WERI-Rb-1 (cell line): ENCODE measurements at regions not wholly inside any gene's neighbourhood (a gene's known extent, or its start where the extent isn't known, plus 50 kb on each side); places are given as distances from the start of the nearest gene placed in this dataset.
"Not testable (repeated sequence)": the region's sequence is repeated elsewhere in the genome, so short reads cannot be mapped to it uniquely, and the experiment has no call there.

Source experiments
- DNase-seq: peaks from one replicate; pipeline ENCODE4 v3.0.0-alpha.2; 2020
- H3K27ac ChIP-seq: fragments of 250-450 bp; sonication (Bioruptor Pico); 2 replicates; pipeline ENCODE4 v1.5.1; 2020; ENCODE audit warnings: mild to moderate bottlenecking, moderate library complexity
- H3K27me3 ChIP-seq: fragments of 250-450 bp; sonication (Bioruptor Pico); 2 replicates; pipeline ENCODE4 v1.5.1; 2021; ENCODE audit warnings: mild to moderate bottlenecking, low read depth, moderate library complexity; ENCODE audit not compliant: insufficient read depth, severe bottlenecking
- H3K36me3 ChIP-seq: fragments of 250-450 bp; sonication (Bioruptor Pico); 2 replicates; pipeline ENCODE4 v1.5.1; 2020; ENCODE audit warnings: mild to moderate bottlenecking, moderate library complexity
- H3K4me3 ChIP-seq: 2 replicates; pipeline ENCODE4 v1.5.1; 2011; ENCODE audit warnings: low read depth, mild to moderate bottlenecking, control low read depth, low read length
- H3K9me3 ChIP-seq: fragments of 250-450 bp; sonication (Bioruptor Pico); 2 replicates; pipeline ENCODE4 v1.5.1; 2021; ENCODE audit warnings: mild to moderate bottlenecking, moderate library complexity; ENCODE audit not compliant: severe bottlenecking
- CTCF ChIP-seq: IDR thresholded peaks from 2 replicates; pipeline ENCODE4 v1.5.1; 2011; ENCODE audit warnings: low read depth, mild to moderate bottlenecking, control low read depth, inconsistent platforms, low read length

GRCh38 chr19:27828829-27829228 lies 1384.1 kb downstream of the UQCRFS1 start:
- Histone ChIP-seq H3K36me3 (no peaks in the 10 kb centered on the region), H3K27ac (no peak overlapping the region), H3K4me3 (no peak overlapping the region), H3K27me3 (no peaks in the 10 kb centered on the region), H3K9me3 (no peaks in the 10 kb centered on the region)
- no peak for TF ChIP-seq CTCF
- DNase-seq: no peak

DNA sequence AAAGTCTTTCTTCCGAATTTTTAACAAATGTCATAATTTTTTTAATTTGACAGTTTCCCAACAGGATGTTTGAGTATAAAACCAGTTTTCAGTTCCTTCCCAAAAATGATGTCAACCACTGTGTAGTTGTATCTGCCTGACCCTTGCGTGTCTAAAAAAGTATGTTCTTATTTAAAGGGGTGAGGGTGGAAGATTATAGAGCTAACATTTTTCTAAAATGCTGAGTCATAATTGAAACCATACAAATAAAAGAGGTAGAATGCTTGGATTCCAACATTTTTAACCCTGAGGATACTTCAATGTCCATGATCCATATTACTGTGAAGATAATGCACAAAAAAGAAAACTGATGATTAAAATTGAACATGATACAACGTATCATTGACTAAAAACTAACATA lies 1388.8 kb downstream of the UQCRFS1 start:
- H3K27ac ChIP-seq: no peak overlapping the region
- DNase-seq: no peak
- H3K9me3 ChIP-seq: no peaks in the 10 kb centered on the region
- TF ChIP-seq CTCF: no peak
- no peaks in the 10 kb centered on the region for H3K36me3 ChIP-seq
- no peaks in the 10 kb centered on the region for H3K27me3 ChIP-seq
- H3K4me3 ChIP-seq: no peak overlapping the region

GRCh38 chr19:27822336-27822735 lies 1390.6 kb downstream of the UQCRFS1 start:
- Histone ChIP-seq H3K27ac (no peak overlapping the region), H3K4me3 (no peak overlapping the region), H3K9me3 (no peaks in the 10 kb centered on the region), H3K27me3 (no peaks in the 10 kb centered on the region), H3K36me3 (no peaks in the 10 kb centered on the region)
- no peak for DNase-seq
- no peak for TF ChIP-seq CTCF

DNA sequence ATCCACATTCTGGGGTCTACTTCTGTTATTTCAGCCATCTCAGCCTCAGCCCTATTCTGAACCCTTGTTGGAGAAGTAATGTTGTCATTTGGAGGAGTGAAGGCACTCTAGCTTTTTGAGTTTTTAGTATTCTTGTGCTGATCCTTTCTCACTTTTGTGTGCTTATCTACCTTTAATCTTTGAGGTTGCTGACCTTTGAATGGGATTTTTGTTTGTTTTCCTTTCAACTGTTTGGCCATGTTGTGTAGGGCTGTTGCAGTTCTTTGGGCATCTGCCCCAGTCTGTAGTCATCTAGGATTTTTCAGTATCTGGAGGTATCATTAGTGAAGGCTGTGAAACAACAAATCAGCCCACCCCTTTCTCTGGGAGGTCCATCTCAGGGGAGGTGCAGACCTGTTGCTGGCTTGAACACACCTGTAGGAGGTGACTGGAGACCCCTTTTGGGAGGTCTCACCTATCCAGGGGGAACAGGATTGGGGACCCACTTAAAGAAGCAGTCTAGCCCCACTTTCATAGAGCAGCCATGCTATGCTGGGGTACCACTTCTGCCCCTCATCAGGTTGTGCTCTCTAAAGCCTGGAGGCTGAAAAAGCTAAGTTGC lies 1391.4 kb downstream of the UQCRFS1 start:
- no peak for TF ChIP-seq CTCF
- H3K27me3 ChIP-seq: no peaks in the 10 kb centered on the region
- no peak overlapping the region for H3K27ac ChIP-seq
- H3K4me3 ChIP-seq: no peak overlapping the region
- DNase-seq: no peak
- no peaks in the 10 kb centered on the region for H3K9me3 ChIP-seq
- H3K36me3 ChIP-seq: no peaks in the 10 kb centered on the region

DNA sequence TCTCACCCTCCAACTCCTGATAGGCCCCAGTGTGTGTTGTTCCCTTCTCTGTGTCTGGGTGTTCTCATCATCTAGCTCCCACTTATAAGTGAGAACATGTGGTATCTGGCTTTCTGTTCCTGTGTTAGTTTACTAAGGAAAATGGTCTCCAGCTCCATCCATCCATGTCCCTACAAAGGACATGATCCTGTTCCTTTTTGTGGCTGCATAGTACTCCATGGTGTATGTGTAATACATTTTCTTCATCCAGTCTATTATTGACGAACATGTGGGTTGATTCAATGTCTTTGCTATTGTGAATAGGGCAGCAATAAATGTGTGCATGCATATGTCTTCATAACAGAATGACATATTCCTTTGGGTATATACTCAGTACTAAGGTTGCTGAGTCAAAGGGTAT lies 1397.0 kb downstream of the UQCRFS1 start:
- no peak for TF ChIP-seq CTCF
- no peak overlapping the region for H3K27ac ChIP-seq
- H3K36me3 ChIP-seq: no peaks in the 10 kb centered on the region
- no peaks in the 10 kb centered on the region for H3K9me3 ChIP-seq
- DNase-seq: no peak
- H3K4me3 ChIP-seq: no peak overlapping the region
- no peaks in the 10 kb centered on the region for H3K27me3 ChIP-seq

DNA sequence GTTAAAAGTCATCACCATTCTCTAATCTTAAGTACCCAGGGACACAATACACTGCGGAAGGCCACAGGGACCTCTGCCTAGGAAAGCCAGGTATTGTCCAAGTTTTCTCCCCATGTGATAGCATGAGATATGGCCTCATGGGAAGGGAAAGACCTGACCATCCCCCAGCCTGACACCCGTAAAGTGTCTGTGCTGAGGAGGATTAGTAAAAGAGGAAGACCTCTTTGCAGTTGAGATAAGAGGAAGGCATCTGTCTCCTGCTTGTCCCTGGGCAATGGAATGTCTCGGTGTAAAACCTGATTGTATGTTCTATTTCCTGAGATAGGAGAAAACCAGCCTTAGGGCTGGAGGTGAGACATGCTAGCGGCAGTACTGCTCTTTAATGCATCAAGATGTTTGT lies 1398.1 kb downstream of the UQCRFS1 start:
- not testable (repeated sequence) for H3K27ac ChIP-seq, H3K9me3 ChIP-seq, H3K4me3 ChIP-seq, H3K27me3 ChIP-seq, DNase-seq, H3K36me3 ChIP-seq

DNA sequence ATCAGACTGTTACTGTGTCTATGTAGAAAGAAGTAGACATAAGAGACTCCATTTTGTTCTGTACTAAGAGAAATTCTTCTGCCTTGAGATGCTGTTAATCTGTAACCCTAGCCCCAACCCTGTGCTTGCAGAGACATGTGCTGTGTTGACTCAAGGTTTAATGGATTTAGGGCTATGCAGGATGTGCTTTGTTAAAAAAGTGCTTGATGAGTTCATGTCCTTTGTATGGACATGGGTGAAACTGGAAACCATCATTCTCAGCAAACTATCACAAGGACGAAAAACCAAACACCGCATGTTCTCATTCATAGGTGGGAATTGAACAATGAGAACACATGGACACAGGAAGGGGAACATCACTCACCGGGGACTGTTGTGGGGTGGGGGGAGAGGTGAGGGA lies 1398.7 kb downstream of the UQCRFS1 start:
- H3K27me3 ChIP-seq, H3K9me3 ChIP-seq, H3K36me3 ChIP-seq, H3K4me3 ChIP-seq, DNase-seq, H3K27ac ChIP-seq: not testable (repeated sequence)
